NCI-H2227 treated with DMSO at 0.1 percent for 48 hours (cell line): ENCODE measurements at regions not wholly inside any gene's neighbourhood (a gene's known extent, or its start where the extent isn't known, plus 50 kb on each side); places are given as distances from the start of the nearest gene placed in this dataset.

ENCODE experiments used
- DNase-seq: peaks from one replicate; lab custom pipeline; 2025; lab: John Stamatoyannopoulos, UW

- DNase-seq, result no peak
These were observed 645.2 kb upstream of the EPHA6 start for GRCh38 chr3:96169111-96169766.

- DNase-seq, result no peak
These were observed 641.5 kb upstream of the EPHA6 start for GRCh38 chr3:96172917-96173316.

GRCh38 chr3:96175500-96175899 lies 638.9 kb upstream of the EPHA6 start:
- no peak for DNase-seq

- DNase-seq, result no peak
These were observed 631.6 kb upstream of the EPHA6 start for GRCh38 chr3:96182756-96183155.

GRCh38 chr3:96183871-96184270 lies 630.5 kb upstream of the EPHA6 start:
- DNase-seq, result no peak

GRCh38 chr3:96190024-96190616 lies 624.3 kb upstream of the EPHA6 start:
- DNase-seq, result no peak

- DNase-seq, result no peak
These were observed 621.3 kb upstream of the EPHA6 start for GRCh38 chr3:96192966-96193550.

GRCh38 chr3:96200897-96201296 lies 613.5 kb upstream of the EPHA6 start:
- no peak for DNase-seq

GRCh38 chr3:96201463-96201862 lies 612.9 kb upstream of the EPHA6 start:
- DNase-seq, result no peak

GRCh38 chr3:96202181-96202580 lies 612.2 kb upstream of the EPHA6 start:
- DNase-seq, result no peak

- DNase-seq, result no peak
These were observed 604.7 kb upstream of the EPHA6 start for GRCh38 chr3:96209699-96210098.

- DNase-seq, result no peak
These were observed 601.0 kb upstream of the EPHA6 start for GRCh38 chr3:96213393-96213792.

GRCh38 chr3:96214941-96215340 lies 599.5 kb upstream of the EPHA6 start:
- DNase-seq, result no peak

GRCh38 chr3:96225494-96225893 lies 588.9 kb upstream of the EPHA6 start:
- DNase-seq, result no peak

- DNase-seq, result no peak
These were observed 580.7 kb upstream of the EPHA6 start for GRCh38 chr3:96233679-96234078.

- no peak for DNase-seq
These were observed 577.9 kb upstream of the EPHA6 start for GRCh38 chr3:96236522-96236921.

- no peak for DNase-seq
These were observed 555.1 kb upstream of the EPHA6 start for GRCh38 chr3:96259299-96259698.

GRCh38 chr3:96264701-96265100 lies 549.7 kb upstream of the EPHA6 start:
- DNase-seq, result no peak

- DNase-seq, result no peak
These were observed 547.8 kb upstream of the EPHA6 start for GRCh38 chr3:96266395-96267190.

GRCh38 chr3:96267577-96267976 lies 546.8 kb upstream of the EPHA6 start:
- DNase-seq, result no peak

GRCh38 chr3:96294143-96294542 lies 520.3 kb upstream of the EPHA6 start:
- DNase-seq, result no peak

GRCh38 chr3:96300743-96301142 lies 513.7 kb upstream of the EPHA6 start:
- DNase-seq, result no peak

GRCh38 chr3:96319166-96319565 lies 495.2 kb upstream of the EPHA6 start:
- DNase-seq, result no peak
